ENCODE measurements at regions not wholly inside any gene's neighbourhood (a gene's known extent, or its start where the extent isn't known, plus 50 kb on each side); places are given as distances from the start of the nearest gene placed in this dataset.

DNA sequence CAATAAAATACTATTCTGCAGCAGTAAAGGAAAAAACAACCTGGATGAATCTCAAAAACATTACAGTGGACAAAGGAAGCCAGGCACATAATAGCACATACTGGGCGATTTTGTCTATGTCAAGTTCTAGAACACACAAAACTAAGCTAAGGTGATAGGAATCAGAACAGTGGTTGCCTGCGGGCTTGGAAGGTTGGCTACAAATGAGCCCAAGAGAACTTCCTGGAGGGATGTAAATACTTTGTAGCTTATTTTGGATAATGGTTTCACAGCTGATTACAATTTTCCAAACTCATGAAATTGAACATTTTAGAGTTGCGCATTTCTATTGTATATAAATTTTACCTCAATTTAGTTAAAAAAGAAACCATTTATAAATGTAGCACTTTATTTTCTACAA is 67.6 kb upstream of the CES5A start:
- no peaks in the 10 kb centered on the region for H4K20me1 ChIP-seq (ENCODE audit: control insufficient read depth, insufficient read depth)
- ChIA-PET CTCF (interaction anchor here (0.8 to 8.7 kb wide), 12 partner anchors 8 to 413 kb away, joined by 3 to 66 read pairs (median 4); no protein-coding TSS in a partner anchor), SMC1A (ENCODE audit: uncharacterized antibody, unreplicated experiment) (interaction anchor here (0.8 to 2.1 kb wide), 3 partner anchors 16 to 375 kb away, joined by 3 to 8 read pairs (median 4); no protein-coding TSS in a partner anchor), POLR2A (no interaction called here), RAD21 (ENCODE audit: unreplicated experiment) (interaction anchor here (0.6 to 3.6 kb wide), 4 partner anchors 261 to 480 kb away, joined by 3 to 16 read pairs (median 4); no protein-coding TSS in a partner anchor)
- H3K9me3 ChIP-seq (replicated peaks; ENCODE audit: control insufficient read depth, insufficient read depth, low read length): no peaks in the 10 kb centered on the region
- H3K27ac ChIP-seq (ENCODE audit: control insufficient read depth, insufficient read depth): no peak overlapping the region
- FAIRE-seq: no peak
- no peaks in the 10 kb centered on the region for H3K4me1 ChIP-seq (ENCODE audit: control insufficient read depth, insufficient read depth, low read length)
- no TSS peak for BruUV-seq (replicated peaks)
- 64% methylated on average over 3 of the region's 3 CpGs for WGBS (ENCODE audit: insufficient coverage, insufficient replicate concordance, low lambda C conversion rate, missing lambda C conversion rate)
- H2AFZ ChIP-seq (ENCODE audit: control insufficient read depth, low read depth, low read length): no peak overlapping the region
- H3K79me2 ChIP-seq (ENCODE audit: control insufficient read depth, insufficient read depth, low read length): no peaks in the 10 kb centered on the region
- H3K4me3 ChIP-seq: no peak overlapping the region
- TF ChIP-seq YY1 (IDR thresholded peaks at IDR 0.05; ENCODE audit: low read depth, low read length) (no peak), ZBED1 (IDR thresholded peaks at IDR 0.05; ENCODE audit: borderline replicate concordance) (no peak), MTA3 (IDR thresholded peaks at IDR 0.05; ENCODE audit: borderline replicate concordance, low read length) (no peak), BMI1 (IDR thresholded peaks at IDR 0.05; ENCODE audit: borderline replicate concordance) (no peak)
- H3K36me3 ChIP-seq (ENCODE audit: control insufficient read depth in 2 of 2, insufficient read depth in 2 of 2, low read length in 1 of 2): no peaks in the 10 kb centered on the region
- in situ Hi-C loops (cut with MboI): loop anchor here (25.0 kb wide), 1 partner anchor 744 kb away; the partner anchor contains the start of gene MT1X
- no peak for ATAC-seq
- H3K27me3 ChIP-seq (replicated peaks in 1 of 2; ENCODE audit: control insufficient read depth in 2 of 2, insufficient read depth in 2 of 2, low read length in 1 of 2): peaks cover 0 to 2% of the 10 kb centered on the region in 2 experiments; a peak in 1 of 4 replicates
- DNase-seq (ENCODE audit: low read depth, low spot score): no peak
- H3K4me2 ChIP-seq (ENCODE audit: control insufficient read depth, insufficient read depth): no peak overlapping the region
- intact Hi-C loops (cut with micrococcal nuclease; ENCODE audit: unreplicated experiment): no loop called here
- no peak overlapping the region for H3K9ac ChIP-seq (ENCODE audit: control insufficient read depth, insufficient read depth, low read length)

DNA sequence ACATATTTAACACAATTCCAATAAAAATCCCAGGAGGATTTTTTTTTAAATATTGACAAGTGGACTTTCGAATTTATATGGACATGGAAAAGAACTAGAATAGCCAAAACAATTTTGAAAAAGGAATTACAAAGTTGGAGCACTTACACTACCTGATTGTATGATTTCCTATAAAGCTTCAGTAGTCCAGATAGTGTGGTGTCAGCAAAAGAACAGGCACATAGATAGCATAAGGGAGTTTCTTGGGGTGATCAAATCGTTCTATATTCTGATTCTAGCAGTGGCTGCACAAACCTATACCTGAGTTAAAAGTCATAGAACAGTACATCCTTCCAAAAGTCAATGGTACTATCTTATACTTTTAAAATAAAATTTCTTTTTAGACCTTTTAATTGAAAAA is 66.4 kb upstream of the CES5A start:
- RAD21 ChIA-PET (ENCODE audit: unreplicated experiment): no interaction called here
- DNase-seq (ENCODE audit: low read depth, low spot score) (no peak), FAIRE-seq (no peak), ATAC-seq (no peak)
- SMC1A ChIA-PET (ENCODE audit: uncharacterized antibody, unreplicated experiment): interaction anchor here (1.1 to 2.1 kb wide), 2 partner anchors 262 to 377 kb away, joined by 4 to 8 read pairs; no protein-coding TSS in a partner anchor
- no TSS peak for BruUV-seq (replicated peaks)
- H3K36me3 ChIP-seq (ENCODE audit: control insufficient read depth in 2 of 2, insufficient read depth in 2 of 2, low read length in 1 of 2): no peaks in the 10 kb centered on the region
- POLR2A ChIA-PET: no interaction called here
- H3K9ac ChIP-seq (ENCODE audit: control insufficient read depth, insufficient read depth, low read length): no peak overlapping the region
- no peaks in the 10 kb centered on the region; a peak in 1 of 4 replicates for H3K27me3 ChIP-seq (replicated peaks in 1 of 2; ENCODE audit: control insufficient read depth in 2 of 2, insufficient read depth in 2 of 2, low read length in 1 of 2)
- CTCF ChIA-PET: interaction anchor here (1.1 to 8.7 kb wide), 4 partner anchors 15 to 414 kb away, joined by 3 to 66 read pairs (median 12); no protein-coding TSS in a partner anchor
- 0% methylated on average over 2 of the region's 2 CpGs for WGBS (ENCODE audit: insufficient coverage, insufficient replicate concordance, low lambda C conversion rate, missing lambda C conversion rate)
- no peaks in the 10 kb centered on the region for H4K20me1 ChIP-seq (ENCODE audit: control insufficient read depth, insufficient read depth)
- no peak overlapping the region for H3K4me2 ChIP-seq (ENCODE audit: control insufficient read depth, insufficient read depth)
- in situ Hi-C loops (cut with MboI) (loop anchor here (25.0 kb wide), 1 partner anchor 746 kb away; the partner anchor contains the start of gene MT1X), intact Hi-C loops (cut with micrococcal nuclease; ENCODE audit: unreplicated experiment) (no loop called here)
- no peaks in the 10 kb centered on the region for H3K79me2 ChIP-seq (ENCODE audit: control insufficient read depth, insufficient read depth, low read length)
- no peak overlapping the region for H3K4me3 ChIP-seq
- H3K9me3 ChIP-seq (replicated peaks; ENCODE audit: control insufficient read depth, insufficient read depth, low read length): no peaks in the 10 kb centered on the region
- no peaks in the 10 kb centered on the region for H3K4me1 ChIP-seq (ENCODE audit: control insufficient read depth, insufficient read depth, low read length)
- no peak overlapping the region for H3K27ac ChIP-seq (ENCODE audit: control insufficient read depth, insufficient read depth)
- H2AFZ ChIP-seq (ENCODE audit: control insufficient read depth, low read depth, low read length): no peak overlapping the region
- TF ChIP-seq, protein P1, sequence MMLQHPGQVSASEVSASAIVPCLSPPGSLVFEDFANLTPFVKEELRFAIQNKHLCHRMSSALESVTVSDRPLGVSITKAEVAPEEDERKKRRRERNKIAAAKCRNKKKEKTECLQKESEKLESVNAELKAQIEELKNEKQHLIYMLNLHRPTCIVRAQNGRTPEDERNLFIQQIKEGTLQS (IDR thresholded peaks at IDR 0.05; ENCODE audit: borderline replicate concordance, extremely low read depth, low read depth, low read length): no peak
- TF ChIP-seq SIX5 (IDR thresholded peaks at IDR 0.05; ENCODE audit: low read depth, low read length, severe bottlenecking) (no peak), MXI1 (IDR thresholded peaks at IDR 0.05; ENCODE audit: low read depth, low read length) (no peak), BMI1 (IDR thresholded peaks at IDR 0.05; ENCODE audit: borderline replicate concordance) (no peak), CEBPB (IDR thresholded peaks at IDR 0.05; ENCODE audit: borderline replicate concordance in 1 of 2, low read depth in 2 of 2, low read length in 2 of 2) (no peak), ZNF274 (IDR thresholded peaks at IDR 0.05; ENCODE audit: insufficient read depth, insufficient read length) (no peak), MTA2 (IDR thresholded peaks at IDR 0.05; ENCODE audit: low read depth) (no peak), SMAD5 (IDR thresholded peaks at IDR 0.05; ENCODE audit: low read depth) (no peak)
- TF ChIP-seq, protein P2, sequence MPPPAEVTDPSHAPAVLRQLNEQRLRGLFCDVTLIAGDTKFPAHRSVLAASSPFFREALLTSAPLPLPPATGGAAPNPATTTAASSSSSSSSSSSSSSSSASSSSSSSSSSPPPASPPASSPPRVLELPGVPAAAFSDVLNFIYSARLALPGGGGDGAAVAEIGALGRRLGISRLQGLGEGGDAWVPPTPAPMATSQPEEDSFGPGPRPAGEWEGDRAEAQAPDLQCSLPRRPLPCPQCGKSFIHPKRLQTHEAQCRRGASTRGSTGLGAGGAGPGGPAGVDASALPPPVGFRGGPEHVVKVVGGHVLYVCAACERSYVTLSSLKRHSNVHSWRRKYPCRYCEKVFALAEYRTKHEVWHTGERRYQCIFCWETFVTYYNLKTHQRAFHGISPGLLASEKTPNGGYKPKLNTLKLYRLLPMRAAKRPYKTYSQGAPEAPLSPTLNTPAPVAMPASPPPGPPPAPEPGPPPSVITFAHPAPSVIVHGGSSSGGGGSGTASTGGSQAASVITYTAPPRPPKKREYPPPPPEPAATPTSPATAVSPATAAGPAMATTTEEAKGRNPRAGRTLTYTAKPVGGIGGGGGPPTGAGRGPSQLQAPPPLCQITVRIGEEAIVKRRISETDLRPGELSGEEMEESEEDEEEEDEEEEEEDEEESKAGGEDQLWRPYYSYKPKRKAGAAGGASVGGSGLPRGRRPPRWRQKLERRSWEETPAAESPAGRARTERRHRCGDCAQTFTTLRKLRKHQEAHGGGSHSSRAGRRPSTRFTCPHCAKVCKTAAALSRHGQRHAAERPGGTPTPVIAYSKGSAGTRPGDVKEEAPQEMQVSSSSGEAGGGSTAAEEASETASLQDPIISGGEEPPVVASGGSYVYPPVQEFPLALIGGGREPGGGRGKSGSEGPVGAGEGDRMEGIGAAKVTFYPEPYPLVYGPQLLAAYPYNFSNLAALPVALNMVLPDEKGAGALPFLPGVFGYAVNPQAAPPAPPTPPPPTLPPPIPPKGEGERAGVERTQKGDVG (CRISPR knock-in tag; IDR thresholded peaks at IDR 0.05): no peak
- TF ChIP-seq, protein P3, sequence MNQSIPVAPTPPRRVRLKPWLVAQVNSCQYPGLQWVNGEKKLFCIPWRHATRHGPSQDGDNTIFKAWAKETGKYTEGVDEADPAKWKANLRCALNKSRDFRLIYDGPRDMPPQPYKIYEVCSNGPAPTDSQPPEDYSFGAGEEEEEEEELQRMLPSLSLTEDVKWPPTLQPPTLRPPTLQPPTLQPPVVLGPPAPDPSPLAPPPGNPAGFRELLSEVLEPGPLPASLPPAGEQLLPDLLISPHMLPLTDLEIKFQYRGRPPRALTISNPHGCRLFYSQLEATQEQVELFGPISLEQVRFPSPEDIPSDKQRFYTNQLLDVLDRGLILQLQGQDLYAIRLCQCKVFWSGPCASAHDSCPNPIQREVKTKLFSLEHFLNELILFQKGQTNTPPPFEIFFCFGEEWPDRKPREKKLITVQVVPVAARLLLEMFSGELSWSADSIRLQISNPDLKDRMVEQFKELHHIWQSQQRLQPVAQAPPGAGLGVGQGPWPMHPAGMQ (IDR thresholded peaks at IDR 0.05; ENCODE audit: borderline replicate concordance): no peak

Data from GM12878 (cell line).